Smooth muscle cell of the brain vasculature (primary cell): ENCODE measurements at regions not wholly inside any gene's neighbourhood (a gene's known extent, or its start where the extent isn't known, plus 50 kb on each side); places are given as distances from the start of the nearest gene placed in this dataset.
A peak's percentile ranks its signal among the peaks of the same experiment; 100 is the strongest.
"Not testable (repeated sequence)": the region's sequence is repeated elsewhere in the genome, so short reads cannot be mapped to it uniquely, and the experiment has no call there.

Source experiments
- DNase-seq: peaks from one replicate; pipeline ENCODE4 v3.0.0-alpha.2; 2012; ENCODE audit warnings: low read depth, low spot score

DNA sequence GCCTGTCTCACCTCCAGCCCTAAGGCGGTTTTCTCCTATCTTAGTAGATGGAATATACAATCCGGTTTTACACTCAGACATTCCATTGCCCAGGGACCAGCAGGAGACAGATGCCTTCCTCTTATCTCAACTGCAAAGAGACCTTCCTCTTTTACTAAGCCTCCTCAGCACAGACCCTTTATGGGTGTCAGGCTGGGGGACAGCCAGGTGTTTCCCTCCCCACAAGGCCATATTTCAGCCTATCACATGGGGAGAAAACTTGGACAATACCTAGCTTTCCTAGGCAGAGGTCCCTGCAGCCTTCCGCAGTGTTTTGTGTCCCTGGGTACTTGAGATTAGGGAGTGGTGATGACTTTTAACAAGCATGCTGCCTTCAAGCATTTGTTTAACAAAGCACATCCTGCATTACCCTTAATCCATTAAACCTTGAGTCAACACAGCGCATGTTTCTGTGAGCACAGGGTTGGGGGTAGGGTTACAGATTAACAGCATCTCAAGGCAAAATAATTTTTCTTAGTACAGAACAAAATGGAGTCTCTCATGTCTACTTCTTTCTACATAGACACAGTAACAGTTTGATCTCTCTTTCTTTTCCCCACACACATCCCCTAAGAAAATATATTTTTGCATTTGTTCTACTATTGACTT is 876.2 kb downstream of the ANKRD7 start:
- DNase-seq: not testable (repeated sequence)

GRCh38 chr7:119102291-119102690 is 877.8 kb downstream of the ANKRD7 start:
- DNase-seq: no peak

GRCh38 chr7:119105381-119105780 is 880.9 kb downstream of the ANKRD7 start:
- DNase-seq: no peak

- no peak for DNase-seq
Measured at GRCh38 chr7:119123326-119123725, 898.8 kb downstream of the ANKRD7 start.

GRCh38 chr7:119127706-119128105 is 903.2 kb downstream of the ANKRD7 start:
- DNase-seq: no peak

GRCh38 chr7:119132436-119132835 is 907.9 kb downstream of the ANKRD7 start:
- no peak for DNase-seq

GRCh38 chr7:119167431-119167830 is 942.9 kb downstream of the ANKRD7 start:
- DNase-seq: no peak

DNA sequence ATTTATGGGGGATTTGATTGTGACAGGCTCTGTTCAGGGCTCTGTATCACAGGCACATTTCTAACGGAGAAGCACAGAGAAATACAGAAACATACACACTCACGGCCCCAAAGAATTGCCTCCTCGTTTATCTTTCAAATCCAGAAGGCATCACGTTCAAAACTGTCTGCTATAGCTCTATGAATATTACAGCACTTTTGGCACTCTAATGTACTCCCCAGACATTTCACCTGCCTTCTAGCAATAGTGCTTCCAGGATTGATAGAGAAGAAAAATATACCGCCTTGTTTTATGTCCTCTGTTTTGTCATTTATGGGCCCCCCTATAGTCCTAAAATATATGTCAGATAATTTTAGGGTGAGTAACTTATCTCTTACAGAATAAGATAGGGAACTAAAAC is 947.5 kb downstream of the ANKRD7 start:
- DNase-seq: no peak

DNA sequence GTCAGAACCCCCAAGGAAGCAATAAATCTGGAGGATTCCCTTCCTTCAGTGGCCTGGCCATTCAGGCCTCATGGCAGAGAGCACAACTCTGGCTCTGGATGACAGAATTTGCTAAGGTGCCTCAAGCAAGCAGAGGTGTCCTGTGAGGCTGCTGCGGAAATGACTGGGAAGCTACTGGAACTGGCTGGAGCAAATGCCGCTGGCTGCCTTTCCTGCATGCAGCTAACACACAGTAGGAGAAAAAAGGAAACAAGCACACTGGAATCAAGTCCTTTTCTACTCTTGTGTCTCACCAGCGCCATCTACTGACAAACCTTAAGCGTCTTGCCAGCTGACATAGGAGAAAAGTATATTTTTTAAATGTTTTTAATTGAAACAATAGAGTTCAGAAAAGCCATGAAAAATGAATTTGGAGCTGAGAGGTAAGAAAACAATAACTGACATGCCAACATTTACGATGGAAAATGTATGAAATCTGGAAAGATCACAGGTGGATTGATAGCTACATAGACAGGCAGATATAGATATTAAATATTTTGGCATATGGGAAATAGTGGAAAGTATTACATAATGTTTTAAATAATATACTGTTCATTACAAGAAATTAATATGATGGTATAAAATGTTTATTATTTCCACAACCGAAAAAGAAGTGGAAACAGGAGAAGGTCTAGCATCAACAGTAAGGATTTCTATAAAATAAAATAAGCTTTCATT is 951.6 kb downstream of the ANKRD7 start:
- peak; percentile 53 for DNase-seq

GRCh38 chr7:119177863-119178262 is 953.4 kb downstream of the ANKRD7 start:
- no peak for DNase-seq

GRCh38 chr7:119184124-119184788 is 959.8 kb downstream of the ANKRD7 start:
- DNase-seq: no peak

GRCh38 chr7:119196183-119196582 is 971.7 kb downstream of the ANKRD7 start:
- DNase-seq: no peak

GRCh38 chr7:119197172-119197876 is 972.8 kb downstream of the ANKRD7 start:
- no peak for DNase-seq

GRCh38 chr7:119197877-119198527 is 973.5 kb downstream of the ANKRD7 start:
- DNase-seq: peak; percentile 9

- DNase-seq: no peak
Measured at GRCh38 chr7:119219663-119220062, 995.2 kb downstream of the ANKRD7 start.

GRCh38 chr7:119223930-119224329 is 999.4 kb downstream of the ANKRD7 start:
- DNase-seq: no peak

GRCh38 chr7:119228482-119228881 is 1004.0 kb downstream of the ANKRD7 start:
- DNase-seq: no peak

- no peak for DNase-seq
Measured at GRCh38 chr7:119232091-119232490, 1007.6 kb downstream of the ANKRD7 start.

- DNase-seq: no peak
Measured at GRCh38 chr7:119233015-119233414, 1008.5 kb downstream of the ANKRD7 start.

GRCh38 chr7:119252962-119253361 is 1020.0 kb upstream of the KCND2 start:
- no peak for DNase-seq

GRCh38 chr7:119254742-119255141 is 1018.2 kb upstream of the KCND2 start:
- no peak for DNase-seq

DNA sequence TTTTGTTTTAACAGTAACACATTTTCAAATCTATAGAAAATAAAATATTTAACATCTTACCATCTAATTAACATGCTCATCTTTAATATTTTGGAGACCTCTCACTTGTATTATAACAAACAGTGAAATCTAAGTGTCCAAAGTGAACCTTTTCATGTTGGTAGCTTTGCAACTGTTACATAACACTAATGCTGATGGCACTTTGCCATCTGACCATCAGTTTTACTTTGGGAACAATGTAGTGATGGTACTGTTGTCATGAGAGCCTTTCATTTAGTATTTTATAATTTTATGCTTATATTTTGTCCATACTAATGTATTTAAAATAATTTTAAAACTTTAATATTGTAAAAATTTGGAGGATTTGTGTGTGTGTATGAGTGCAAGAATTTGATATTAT is 1017.0 kb upstream of the KCND2 start:
- no peak for DNase-seq
